DND-41 (cell line): ENCODE measurements at regions not wholly inside any gene's neighbourhood (a gene's known extent, or its start where the extent isn't known, plus 50 kb on each side); places are given as distances from the start of the nearest gene placed in this dataset.

ENCODE experiments used
- ATAC-seq: fragments of 200-7000 bp; cut with Tn5 transposase; 3 replicates; pipeline ENCODE4 v1.9.1; 2021; ENCODE audit warnings: low read depth; ENCODE audit not compliant: insufficient read depth
- DNase-seq: peaks from one replicate; pipeline ENCODE4 v3.0.0-alpha.2; 2020
- H2AFZ ChIP-seq: 2 replicates; pipeline ENCODE4 v1.6.0; 2012; ENCODE audit warnings: low read depth, low read length
- H3K27ac ChIP-seq: 2 replicates; pipeline ENCODE4 v1.5.1; 2012; ENCODE audit warnings: low read length, inconsistent platforms
- H3K27me3 ChIP-seq: fragments of 200-600 bp; sonication (generic); 2 replicates; pipeline ENCODE4 v1.6.0; 2012; ENCODE audit warnings: low read length, mild to moderate bottlenecking, inconsistent platforms; ENCODE audit not compliant: insufficient read depth, poor library complexity
- H3K36me3 ChIP-seq: 2 replicates; pipeline ENCODE4 v1.5.1; 2012; ENCODE audit warnings: low read length, inconsistent platforms; ENCODE audit not compliant: insufficient read depth
- H3K4me1 ChIP-seq: 2 replicates; pipeline ENCODE4 v1.5.1; 2012; ENCODE audit warnings: mild to moderate bottlenecking, low read length; ENCODE audit not compliant: insufficient read depth
- H3K4me2 ChIP-seq: 2 replicates; pipeline ENCODE4 v1.6.0; 2012; ENCODE audit warnings: mild to moderate bottlenecking, moderate library complexity, low read length, inconsistent platforms; ENCODE audit not compliant: insufficient read depth
- H3K4me3 ChIP-seq, 2 experiments: fragments of 200-600 bp in 1 of 2; shearing (Covaris generic) in 1 of 2; 2 replicates each; pipeline ENCODE4 v1.5.1; 2012 to 2016; ENCODE audit warnings: inconsistent platforms in 2 of 2, low read length in 2 of 2, mild to moderate bottlenecking in 2 of 2, low read depth in 1 of 2, moderate library complexity in 1 of 2
- H3K79me2 ChIP-seq: 2 replicates; pipeline ENCODE4 v1.6.0; 2012; ENCODE audit warnings: low read length, inconsistent platforms; ENCODE audit not compliant: insufficient read depth
- H3K9ac ChIP-seq: 2 replicates; pipeline ENCODE4 v1.6.0; 2012; ENCODE audit warnings: low read depth, mild to moderate bottlenecking, inconsistent platforms, low read length, moderate library complexity
- H3K9me3 ChIP-seq: 2 replicates; pipeline ENCODE4 v1.5.1; 2012; ENCODE audit warnings: low read length, moderate library complexity, mild to moderate bottlenecking, inconsistent platforms; ENCODE audit not compliant: insufficient read depth, severe bottlenecking
- H4K20me1 ChIP-seq: 2 replicates; pipeline ENCODE4 v1.6.0; 2012; ENCODE audit warnings: low read length; ENCODE audit not compliant: insufficient read depth
- EZH2 ChIP-seq: IDR thresholded peaks from 3 replicates; pipeline ENCODE4 v1.6.1; 2012; ENCODE audit warnings: borderline replicate concordance, low read depth, mild to moderate bottlenecking, moderate library complexity, low read length, inconsistent platforms; ENCODE audit not compliant: severe bottlenecking
- TF ChIP-seq, protein P1 (sequence below): IDR thresholded peaks from 2 replicates; pipeline ENCODE4 v1.5.1; 2012; ENCODE audit warnings: borderline replicate concordance, low read length, moderate library complexity, mild to moderate bottlenecking; ENCODE audit not compliant: poor library complexity, severe bottlenecking; ENCODE audit errors: extremely low read depth

DNA sequence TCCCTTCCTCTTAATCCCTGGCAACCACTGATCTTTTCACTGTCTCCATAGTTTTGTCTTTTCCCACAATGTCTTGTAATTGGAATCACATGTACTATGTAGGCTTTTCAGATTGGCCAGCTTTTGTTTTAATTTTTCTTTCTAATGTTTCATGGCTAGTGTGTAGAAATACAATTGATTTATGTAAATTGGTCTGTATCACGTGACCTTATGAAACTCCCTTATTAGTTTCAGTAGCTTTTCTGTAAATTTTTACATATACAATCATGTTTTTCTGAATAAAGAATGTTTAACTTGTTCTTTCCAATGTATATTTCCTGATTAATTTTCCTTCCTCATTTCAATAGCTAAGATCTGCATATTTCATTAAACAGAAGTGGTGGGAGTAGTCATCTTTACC, 319.3 kb downstream of the MDFIC start:
- no peak overlapping the region for H2AFZ ChIP-seq
- H3K4me2 ChIP-seq = no peak overlapping the region
- H3K36me3 ChIP-seq = no peaks in the 10 kb centered on the region
- H3K4me1 ChIP-seq = no peaks in the 10 kb centered on the region
- DNase-seq (no peak), ATAC-seq (no peak)
- TF ChIP-seq, protein P1, sequence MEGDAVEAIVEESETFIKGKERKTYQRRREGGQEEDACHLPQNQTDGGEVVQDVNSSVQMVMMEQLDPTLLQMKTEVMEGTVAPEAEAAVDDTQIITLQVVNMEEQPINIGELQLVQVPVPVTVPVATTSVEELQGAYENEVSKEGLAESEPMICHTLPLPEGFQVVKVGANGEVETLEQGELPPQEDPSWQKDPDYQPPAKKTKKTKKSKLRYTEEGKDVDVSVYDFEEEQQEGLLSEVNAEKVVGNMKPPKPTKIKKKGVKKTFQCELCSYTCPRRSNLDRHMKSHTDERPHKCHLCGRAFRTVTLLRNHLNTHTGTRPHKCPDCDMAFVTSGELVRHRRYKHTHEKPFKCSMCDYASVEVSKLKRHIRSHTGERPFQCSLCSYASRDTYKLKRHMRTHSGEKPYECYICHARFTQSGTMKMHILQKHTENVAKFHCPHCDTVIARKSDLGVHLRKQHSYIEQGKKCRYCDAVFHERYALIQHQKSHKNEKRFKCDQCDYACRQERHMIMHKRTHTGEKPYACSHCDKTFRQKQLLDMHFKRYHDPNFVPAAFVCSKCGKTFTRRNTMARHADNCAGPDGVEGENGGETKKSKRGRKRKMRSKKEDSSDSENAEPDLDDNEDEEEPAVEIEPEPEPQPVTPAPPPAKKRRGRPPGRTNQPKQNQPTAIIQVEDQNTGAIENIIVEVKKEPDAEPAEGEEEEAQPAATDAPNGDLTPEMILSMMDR = no peak
- no peak overlapping the region for H3K9ac ChIP-seq
- no peak overlapping the region for H3K4me3 ChIP-seq
- H4K20me1 ChIP-seq = no peaks in the 10 kb centered on the region
- H3K9me3 ChIP-seq = peaks cover 3% of the 10 kb centered on the region
- no peaks in the 10 kb centered on the region for H3K27me3 ChIP-seq
- H3K79me2 ChIP-seq = no peaks in the 10 kb centered on the region
- H3K27ac ChIP-seq = no peak overlapping the region

DNA sequence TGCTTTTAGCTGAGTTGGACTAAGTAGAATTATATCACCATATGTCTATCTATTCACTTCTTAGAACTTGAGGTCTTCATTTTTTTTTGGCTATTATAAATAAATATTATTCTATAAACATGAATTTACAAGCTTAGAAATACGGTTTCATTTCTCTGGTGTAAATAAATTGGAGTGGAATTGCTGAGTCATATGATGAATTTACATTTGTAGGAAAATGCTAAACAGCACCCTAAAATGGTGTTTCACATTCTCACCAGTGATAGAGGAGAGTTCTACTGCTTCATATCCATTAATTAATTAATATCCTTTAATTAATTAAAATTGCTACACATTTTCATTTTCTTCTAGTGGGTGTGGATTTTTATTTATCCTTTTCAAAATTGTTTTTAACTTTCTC, 318.3 kb downstream of the MDFIC start:
- H3K79me2 ChIP-seq = no peaks in the 10 kb centered on the region
- peaks cover 10% of the 10 kb centered on the region for H3K9me3 ChIP-seq
- no peak overlapping the region for H2AFZ ChIP-seq
- H3K4me1 ChIP-seq = no peaks in the 10 kb centered on the region
- no peak overlapping the region for H3K9ac ChIP-seq
- H4K20me1 ChIP-seq = no peaks in the 10 kb centered on the region
- no peak for DNase-seq
- no peak overlapping the region for H3K27ac ChIP-seq
- ATAC-seq = no peak
- no peaks in the 10 kb centered on the region for H3K36me3 ChIP-seq
- H3K4me3 ChIP-seq = no peak overlapping the region
- TF ChIP-seq EZH2 = no peak
- TF ChIP-seq, protein P1 = no peak
- H3K27me3 ChIP-seq = no peaks in the 10 kb centered on the region
- no peak overlapping the region for H3K4me2 ChIP-seq

DNA sequence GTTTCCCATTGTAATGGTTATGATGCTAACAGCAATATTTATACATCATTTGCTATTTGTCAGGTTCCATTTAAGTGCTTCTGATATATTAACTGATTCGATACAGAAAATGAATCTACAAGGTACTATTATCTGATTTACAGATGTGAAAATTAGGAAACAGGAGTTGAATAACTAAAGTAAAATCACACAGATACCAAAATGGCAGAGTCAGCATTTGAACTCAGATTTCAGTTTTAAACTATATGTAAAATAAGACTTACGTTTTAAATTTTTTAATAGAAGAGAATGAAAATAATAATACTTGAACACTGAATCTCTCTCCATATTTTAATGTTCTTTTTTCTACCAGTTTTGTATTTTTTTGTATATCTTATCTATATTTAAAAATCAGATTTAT, 313.2 kb downstream of the MDFIC start:
- TF ChIP-seq EZH2 = no peak
- TF ChIP-seq, protein P1 = no peak
- Histone ChIP-seq H2AFZ (no peak overlapping the region), H3K4me2 (no peak overlapping the region)

DNA sequence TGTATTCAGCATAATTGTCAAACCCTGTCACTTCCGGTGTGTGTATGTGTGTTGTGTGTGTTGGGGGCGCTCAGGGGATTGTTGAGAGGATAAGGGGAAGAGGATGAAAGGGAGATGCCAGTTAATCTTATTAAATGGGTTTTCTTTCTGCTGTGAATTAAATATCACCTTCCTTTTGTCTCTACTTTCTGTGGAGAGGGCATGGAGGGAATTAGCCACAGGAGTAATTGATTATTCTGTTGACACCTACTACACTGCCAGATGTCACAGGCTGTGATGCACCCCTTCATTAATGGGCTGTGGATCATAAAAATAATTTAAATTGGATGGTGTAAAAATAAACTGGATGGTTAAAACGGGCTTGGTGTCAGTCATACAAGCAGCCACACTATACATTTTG, 311.9 kb downstream of the MDFIC start:
- H2AFZ ChIP-seq = no peak overlapping the region
- H4K20me1 ChIP-seq = no peaks in the 10 kb centered on the region
- no peak for DNase-seq
- no peak overlapping the region for H3K4me3 ChIP-seq
- H3K36me3 ChIP-seq = no peaks in the 10 kb centered on the region
- TF ChIP-seq, protein P1 = no peak
- no peak for TF ChIP-seq EZH2
- peaks cover 35% of the 10 kb centered on the region for H3K4me1 ChIP-seq
- ATAC-seq = no peak
- H3K9me3 ChIP-seq = peaks cover 13% of the 10 kb centered on the region
- no peak overlapping the region for H3K9ac ChIP-seq
- H3K27ac ChIP-seq = no peak overlapping the region
- H3K4me2 ChIP-seq = no peak overlapping the region
- H3K27me3 ChIP-seq = no peaks in the 10 kb centered on the region
- H3K79me2 ChIP-seq = no peaks in the 10 kb centered on the region

More for the DNA sequence above, 313.2 kb downstream of the MDFIC start:
- H3K79me2 ChIP-seq = no peaks in the 10 kb centered on the region
- H3K27ac ChIP-seq = no peak overlapping the region
- no peak overlapping the region for H3K4me3 ChIP-seq
- no peaks in the 10 kb centered on the region for H4K20me1 ChIP-seq
- peaks cover 22% of the 10 kb centered on the region for H3K4me1 ChIP-seq
- no peak for DNase-seq
- H3K27me3 ChIP-seq = no peaks in the 10 kb centered on the region
- H3K9me3 ChIP-seq = peaks cover 13% of the 10 kb centered on the region
- no peak for ATAC-seq
- no peak overlapping the region for H3K9ac ChIP-seq
- no peaks in the 10 kb centered on the region for H3K36me3 ChIP-seq
